Fibroblast of skin of right biceps (primary cell): ENCODE measurements at regions not wholly inside any gene's neighbourhood (a gene's known extent, or its start where the extent isn't known, plus 50 kb on each side); places are given as distances from the start of the nearest gene placed in this dataset.
A peak's percentile ranks its signal among the peaks of the same experiment; 100 is the strongest.

Source experiments
- DNase-seq: peaks from one replicate; pipeline ENCODE4 v3.0.0-alpha.2; 2013

DNA sequence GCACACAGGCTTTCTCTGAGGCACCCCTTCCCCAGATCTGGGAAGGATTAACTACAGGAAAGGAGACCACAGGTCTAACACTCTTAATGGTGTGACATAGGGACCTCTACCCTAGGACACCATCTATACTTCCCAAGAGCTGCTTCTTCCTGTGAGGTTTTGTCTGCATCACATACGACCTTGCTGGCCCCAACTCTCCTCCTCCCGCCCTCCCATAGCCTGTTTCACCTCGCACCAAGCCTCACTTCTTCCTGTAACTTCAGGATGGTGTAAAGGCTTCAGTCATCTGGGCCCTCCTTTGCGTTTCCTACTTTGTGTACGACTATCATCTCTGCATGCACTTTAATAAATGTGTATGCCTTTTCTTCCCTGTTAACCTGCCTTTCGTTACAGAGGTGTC, 274.3 kb downstream of the KLF6 start:
- no peak for DNase-seq

DNA sequence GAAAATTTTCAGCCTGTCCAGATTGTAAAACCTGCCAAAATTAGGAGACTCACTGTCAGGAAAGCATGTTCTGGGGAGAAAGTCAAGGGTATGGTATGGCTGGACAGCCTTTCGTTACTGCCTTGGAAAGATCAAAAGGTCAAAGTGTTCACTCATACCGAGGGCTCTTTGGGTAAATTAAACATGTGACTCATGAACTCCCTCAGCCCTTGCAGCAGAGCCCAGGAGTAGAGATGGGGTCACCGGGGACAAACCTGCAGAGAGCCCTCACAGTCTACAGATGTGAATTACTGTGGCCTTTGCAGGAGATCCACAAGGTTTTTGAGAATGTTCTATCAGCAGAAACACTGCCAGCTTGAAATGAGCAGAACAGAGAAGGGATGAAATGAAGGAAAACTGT, 275.7 kb downstream of the KLF6 start:
- DNase-seq: no peak

DNA sequence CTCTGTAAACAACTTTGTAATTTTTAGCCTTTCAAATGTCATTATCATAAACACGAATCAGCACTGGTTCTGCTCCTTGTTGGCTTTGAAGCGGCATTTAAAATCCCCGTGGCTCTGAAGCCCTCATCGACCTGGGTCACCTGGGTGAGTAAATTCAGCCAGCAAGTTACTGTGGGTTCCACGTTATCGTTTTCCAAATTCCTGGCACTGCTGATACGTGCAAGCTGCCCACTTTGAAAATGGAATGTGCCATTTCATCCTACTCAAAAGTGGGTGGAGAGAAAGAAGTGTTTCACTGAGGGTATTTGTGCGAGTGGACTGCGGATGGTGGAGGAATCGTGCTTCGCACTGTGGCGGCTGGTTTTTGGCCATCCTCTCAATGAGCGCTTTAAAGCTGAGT, 281.7 kb downstream of the KLF6 start:
- no peak for DNase-seq

- no peak for DNase-seq
These were observed 282.3 kb downstream of the KLF6 start for GRCh38 chr10:3502673-3503072.

- peak; percentile 78 for DNase-seq
These were observed 284.6 kb downstream of the KLF6 start for GRCh38 chr10:3500408-3500856.

DNA sequence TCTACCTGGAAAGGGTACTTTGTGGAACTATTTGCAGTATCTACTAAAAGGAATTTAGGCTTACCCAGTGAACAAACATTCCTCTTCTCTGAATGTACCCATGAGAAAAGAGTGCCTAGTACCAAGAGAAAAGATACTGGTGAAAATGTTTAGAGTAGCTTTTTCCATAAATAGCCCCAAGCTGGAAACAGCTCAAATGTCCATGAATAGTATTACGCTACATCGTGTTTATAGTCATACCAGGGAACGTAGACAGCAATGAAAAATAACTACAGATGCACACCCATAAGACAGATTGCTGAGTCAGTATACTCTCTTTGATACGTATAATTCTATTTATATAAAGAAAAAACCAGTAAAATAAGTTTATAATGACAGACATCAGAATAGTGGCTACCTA, 285.9 kb downstream of the KLF6 start:
- peak; percentile 43 for DNase-seq

- DNase-seq: no peak
These were observed 287.4 kb downstream of the KLF6 start for GRCh38 chr10:3497581-3497980.

GRCh38 chr10:3496138-3496537, 288.9 kb downstream of the KLF6 start:
- DNase-seq: no peak

DNA sequence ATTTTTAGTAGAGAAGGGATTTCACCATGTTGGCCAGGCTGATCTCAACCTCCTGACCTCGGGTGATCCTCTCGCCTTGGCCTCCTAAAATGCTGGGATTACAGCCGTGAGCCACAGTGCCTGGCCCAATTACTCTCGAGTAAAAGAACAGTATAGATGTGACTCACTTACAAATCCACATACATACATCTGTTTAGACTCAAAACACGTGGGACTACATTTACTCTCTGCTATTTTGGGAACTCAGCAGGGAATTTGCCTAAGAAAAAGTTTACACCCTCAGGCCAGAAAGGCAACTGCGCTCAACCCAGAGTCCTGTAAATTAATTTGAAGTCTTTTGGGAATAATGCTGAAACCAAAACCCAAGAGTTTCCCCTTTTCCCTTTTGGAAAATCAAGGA, 289.7 kb downstream of the KLF6 start:
- DNase-seq: peak; percentile 50

GRCh38 chr10:3494838-3495230, 290.2 kb downstream of the KLF6 start:
- no peak for DNase-seq

GRCh38 chr10:3494131-3494837, 290.7 kb downstream of the KLF6 start:
- DNase-seq: peak; percentile 35

GRCh38 chr10:3493621-3494020, 291.4 kb downstream of the KLF6 start:
- DNase-seq: no peak

GRCh38 chr10:3491571-3491970, 293.4 kb downstream of the KLF6 start:
- DNase-seq: no peak

GRCh38 chr10:3487228-3487627, 297.8 kb downstream of the KLF6 start:
- DNase-seq: no peak

- DNase-seq: peak; percentile 29
These were observed 298.5 kb downstream of the KLF6 start for GRCh38 chr10:3486346-3487065.

GRCh38 chr10:3485057-3485686, 299.8 kb downstream of the KLF6 start:
- no peak for DNase-seq

GRCh38 chr10:3484306-3485056, 300.5 kb downstream of the KLF6 start:
- DNase-seq: peak; percentile 88

GRCh38 chr10:3482200-3482993, 302.6 kb downstream of the KLF6 start:
- peak; percentile 95 for DNase-seq

DNA sequence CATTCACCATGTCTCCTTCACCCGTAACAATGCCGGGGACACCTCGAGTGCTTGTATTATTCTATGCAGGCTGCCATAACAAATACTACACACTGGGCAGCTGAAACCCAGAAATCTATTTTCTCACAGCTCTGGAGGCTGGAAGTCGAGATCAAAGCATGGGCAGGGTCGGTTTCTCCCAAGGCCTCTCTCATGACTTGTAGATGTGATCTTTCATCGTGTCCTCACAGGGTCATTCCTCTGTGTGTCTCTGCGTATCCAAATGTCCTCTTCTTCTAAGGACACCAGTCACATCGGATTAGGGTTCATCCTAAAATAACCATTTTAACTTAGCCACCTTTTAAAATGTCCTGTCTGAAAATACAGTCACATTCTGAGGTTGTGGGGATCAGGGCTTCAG, 303.5 kb downstream of the KLF6 start:
- DNase-seq: no peak

GRCh38 chr10:3480990-3481315, 304.1 kb downstream of the KLF6 start:
- DNase-seq: no peak

GRCh38 chr10:3480281-3480989, 304.6 kb downstream of the KLF6 start:
- DNase-seq: no peak
